ENCODE measurements at regions not wholly inside any gene's neighbourhood (a gene's known extent, or its start where the extent isn't known, plus 50 kb on each side); places are given as distances from the start of the nearest gene placed in this dataset.
"Not testable (repeated sequence)": the region's sequence is repeated elsewhere in the genome, so short reads cannot be mapped to it uniquely, and the experiment has no call there.

DNA sequence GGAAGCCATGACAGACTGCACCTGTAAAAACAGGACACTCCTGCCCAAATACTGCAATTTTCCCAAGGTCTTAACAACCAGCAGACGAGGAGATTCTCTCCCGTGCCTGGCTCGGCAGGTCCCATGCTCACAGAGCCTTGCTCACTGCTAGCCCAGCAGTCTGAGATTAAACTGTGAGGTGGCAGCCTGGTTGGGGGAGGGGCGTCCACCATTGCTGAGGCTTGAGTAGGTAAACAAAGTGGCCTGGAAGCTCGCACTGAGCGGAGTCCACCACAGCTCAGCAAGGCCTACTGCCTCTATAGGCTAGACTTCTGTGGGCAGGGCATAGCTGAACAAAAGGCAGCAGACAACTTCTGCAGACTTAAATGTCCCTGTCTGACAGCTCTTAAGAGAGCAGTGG, 80.3 kb downstream of the ANXA5 start:
- not testable (repeated sequence) for DNase-seq

DNA sequence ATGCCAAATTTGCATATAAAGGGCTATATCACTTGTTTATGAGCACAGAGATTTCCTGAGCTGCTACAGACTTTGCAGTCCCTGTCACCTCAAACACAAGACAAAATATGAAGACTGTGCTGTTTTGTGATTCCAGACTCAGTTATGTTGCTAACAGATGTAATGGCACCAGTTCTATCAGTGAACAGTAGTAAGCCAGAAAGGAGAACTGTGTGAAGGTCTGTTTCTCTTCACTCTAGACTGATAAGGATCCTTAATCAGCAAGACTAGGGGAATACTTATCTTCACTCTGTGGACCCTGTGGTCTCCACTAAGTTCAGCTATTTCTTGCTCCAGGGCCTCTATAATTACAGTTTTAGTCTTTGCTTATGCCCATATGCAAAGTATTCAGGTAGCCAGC, 82.7 kb downstream of the ANXA5 start:
- no peak for DNase-seq

DNA sequence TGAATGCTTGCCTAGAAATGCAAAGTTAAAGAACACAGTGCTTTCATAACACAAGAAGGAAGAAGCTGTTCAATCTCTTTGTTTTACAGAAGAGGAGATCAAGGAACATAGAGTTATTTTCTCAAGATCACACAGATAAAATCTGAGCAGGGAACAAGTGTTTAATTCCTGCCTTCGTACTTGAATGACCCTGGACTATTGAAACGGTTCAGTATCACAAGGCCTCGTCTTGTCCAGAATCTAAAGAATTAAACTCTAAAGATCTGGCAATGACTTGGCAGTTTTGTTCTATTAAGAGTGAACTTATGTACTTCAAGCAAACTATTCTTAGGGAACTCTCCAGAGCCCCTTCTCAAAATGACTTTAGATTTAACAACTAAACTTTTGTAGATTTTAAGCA, 97.7 kb downstream of the ANXA5 start:
- no peak for DNase-seq

DNA sequence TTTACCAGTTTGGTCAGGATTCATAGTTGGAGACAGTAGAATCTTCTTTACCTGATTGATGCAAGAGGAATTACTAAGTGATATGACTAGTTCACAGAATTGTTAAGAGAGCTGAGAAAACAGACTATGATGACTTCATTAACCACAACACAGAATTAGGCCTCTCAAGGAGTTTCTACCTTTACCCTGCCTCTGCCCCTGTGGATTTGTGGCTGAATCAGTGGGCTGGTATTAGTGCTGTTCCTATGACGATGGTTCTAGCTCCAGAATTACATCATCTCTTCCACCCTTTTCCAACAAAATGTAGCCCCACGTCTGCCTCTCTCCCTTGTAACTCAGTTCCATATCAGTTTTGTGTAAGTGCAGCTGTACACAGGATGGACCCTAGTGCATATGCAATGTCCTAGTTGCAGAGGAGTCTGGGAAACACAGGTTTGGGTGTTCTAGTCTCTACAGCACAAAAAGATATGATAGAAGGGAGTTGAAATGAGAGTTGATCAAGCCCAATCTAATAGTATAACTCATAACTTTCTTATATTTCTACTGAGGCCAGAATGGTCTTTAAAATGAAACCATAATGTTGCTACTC, 99.3 kb downstream of the ANXA5 start:
- DNase-seq = no peak

DNA sequence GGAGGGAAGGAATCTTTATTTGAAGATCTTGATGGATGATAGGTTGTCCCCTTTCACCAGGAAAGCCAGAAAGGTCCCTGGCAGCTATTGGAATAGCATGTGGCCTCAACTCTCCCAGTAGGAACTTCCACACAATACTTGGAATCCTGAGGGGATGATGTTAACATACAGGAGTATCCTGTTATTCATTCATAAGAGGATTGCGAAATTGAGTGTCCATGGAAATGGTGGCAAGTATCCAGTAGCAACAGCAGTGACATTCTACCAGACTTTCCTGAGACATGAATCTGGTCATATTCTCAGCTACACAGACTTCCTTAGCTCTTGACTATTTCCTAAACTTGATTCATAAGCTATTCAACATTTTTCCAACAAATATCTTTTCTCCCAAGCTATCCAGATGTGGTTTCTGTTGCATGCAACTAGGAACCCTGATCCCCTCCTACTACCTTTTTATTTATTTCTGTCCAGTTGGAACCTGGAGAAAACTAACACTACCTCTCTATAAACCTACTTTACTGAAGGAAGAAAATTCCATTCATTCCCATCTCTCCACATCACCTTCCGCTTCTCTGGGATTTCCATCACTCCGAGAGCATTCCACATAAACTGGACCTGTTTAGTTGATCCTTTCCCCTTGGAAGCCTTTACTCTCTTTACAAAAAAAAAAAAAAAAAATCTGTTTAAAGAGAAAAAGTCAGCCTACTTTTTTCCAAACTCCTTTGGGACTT, 101.8 kb downstream of the ANXA5 start:
- DNase-seq = no peak

DNA sequence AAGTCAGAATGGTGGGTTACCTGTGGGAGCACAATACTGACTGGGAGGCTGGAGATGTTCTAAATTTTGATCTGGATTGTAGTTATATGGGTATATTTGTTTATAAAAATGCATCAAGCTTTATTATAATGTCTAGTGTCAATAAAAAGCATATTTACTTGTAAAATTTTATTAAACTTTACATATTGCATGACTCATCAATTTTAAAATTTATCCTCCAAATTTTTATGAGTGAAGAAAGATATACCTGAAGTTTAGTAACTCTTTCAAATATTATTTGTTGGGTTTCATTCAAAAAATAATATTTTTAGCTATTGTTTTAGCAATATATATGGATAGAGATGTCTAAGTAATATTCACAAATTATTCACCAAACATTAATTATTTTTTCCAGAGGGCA, 103.0 kb downstream of the ANXA5 start:
- no peak for DNase-seq

DNA sequence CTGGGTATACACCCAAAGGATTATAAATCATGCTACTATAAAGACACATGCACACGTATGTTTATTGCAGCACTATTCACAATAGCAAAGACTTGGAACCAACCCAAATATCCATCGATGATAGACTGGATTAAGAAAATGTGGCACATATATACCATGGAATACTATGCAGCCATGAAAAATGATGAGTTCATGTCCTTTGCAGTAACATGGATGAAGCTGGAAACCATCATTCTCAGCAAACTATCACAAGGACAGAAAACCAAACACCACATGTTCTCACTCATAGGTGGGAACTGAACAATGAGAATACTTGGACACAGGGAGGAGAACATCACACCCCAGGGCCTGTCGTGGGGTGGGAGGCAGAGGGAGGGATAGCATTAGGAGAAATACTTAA, 104.5 kb downstream of the ANXA5 start:
- not testable (repeated sequence) for DNase-seq

DNA sequence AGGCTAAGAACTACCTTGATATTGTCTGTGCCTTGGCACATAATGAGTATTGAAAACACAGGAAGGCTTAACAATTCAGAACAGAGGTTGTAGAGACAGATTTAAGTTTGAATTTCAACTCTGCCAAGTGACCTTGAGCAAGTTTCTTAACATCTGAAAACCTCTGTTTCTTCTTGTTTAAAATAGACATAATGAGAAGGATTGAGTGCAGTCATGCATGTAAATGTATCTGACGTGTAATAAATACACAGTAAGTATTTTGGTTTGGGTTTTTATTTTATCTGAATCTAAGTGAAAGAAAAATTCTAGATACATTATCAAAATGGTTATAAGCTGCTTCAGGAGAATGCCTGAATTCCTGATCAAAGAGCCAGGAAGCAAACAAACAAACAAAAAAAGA, 111.9 kb downstream of the ANXA5 start:
- no peak for DNase-seq

DNA sequence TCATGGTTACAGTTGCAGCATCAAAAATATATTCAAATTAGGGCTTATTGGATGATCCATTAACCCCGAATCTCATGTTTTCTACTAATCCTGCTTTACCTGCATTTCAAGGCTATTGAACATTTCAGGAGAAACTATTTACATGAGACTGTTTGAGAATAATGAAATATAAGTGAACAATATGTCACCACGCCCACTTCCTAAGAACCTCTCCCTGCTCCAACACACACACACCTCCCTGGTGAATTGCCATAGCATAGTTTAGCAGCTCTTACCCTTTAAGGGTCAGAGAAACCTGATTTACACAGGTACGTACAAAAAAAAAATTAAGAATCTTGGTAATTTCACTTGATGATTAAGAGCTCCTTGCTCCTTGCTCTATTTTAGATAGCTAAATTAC, 113.4 kb downstream of the ANXA5 start:
- no peak for DNase-seq

DNA sequence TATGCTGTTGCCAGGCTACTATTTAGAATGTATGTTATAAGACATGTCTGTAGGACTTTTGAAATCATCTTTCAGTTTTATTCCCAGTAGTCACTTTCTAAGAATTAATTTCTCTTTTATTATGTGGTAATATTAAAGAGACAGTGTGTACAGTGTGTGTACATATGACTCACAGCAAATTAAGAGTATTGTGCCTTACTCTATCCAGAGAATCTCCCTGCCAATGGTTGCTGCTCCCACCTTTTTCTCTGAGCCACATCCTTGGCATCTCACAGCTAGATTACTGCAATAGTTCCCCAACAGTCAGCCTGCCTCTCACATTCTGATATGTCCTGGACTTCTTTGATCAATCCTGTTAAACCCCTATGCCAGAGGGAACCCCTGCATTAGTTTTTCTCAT, 114.5 kb downstream of the ANXA5 start:
- DNase-seq = no peak

DNA sequence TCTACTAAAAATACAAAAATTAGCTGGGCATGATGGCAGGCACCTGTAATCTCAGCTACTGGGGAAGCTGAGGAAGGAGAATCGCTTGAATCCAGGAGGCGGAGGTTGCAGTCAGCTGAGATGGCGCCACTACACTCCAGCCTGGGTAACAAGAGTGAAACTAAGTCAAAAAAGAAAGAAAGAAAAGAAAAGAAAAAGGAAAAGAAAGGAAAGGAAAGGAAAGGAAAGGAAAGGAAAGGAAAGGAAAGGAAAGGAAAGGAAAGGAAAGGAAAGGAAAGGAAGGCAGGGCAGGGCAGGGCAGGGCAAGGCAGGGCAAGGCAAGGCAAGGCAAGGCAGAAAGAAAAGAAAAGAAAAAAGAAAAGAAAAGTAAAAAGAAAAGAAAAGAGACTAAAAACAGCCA, 121.4 kb downstream of the ANXA5 start:
- DNase-seq = not testable (repeated sequence)

DNA sequence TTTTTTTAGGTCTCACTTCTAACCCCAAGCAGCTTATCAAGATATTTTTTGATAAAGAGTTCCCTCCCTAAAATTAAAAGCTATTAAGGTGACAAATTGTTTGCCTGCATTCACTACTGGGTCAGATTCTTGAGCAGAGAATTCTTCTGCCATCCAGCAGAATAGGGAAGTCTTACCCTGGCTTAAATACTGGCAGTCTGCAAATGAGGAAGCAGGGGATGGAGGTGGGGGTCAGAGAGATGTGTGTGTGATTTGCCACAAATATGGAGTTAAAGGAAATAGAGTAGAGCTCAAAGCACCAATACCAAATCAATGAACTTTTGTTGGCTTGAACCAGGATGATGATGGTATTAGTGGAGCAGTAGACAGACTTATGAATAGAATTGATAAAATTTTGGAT, 122.2 kb downstream of the ANXA5 start:
- peak in 2 of 3 donors; percentile 8 to 15 for DNase-seq

DNA sequence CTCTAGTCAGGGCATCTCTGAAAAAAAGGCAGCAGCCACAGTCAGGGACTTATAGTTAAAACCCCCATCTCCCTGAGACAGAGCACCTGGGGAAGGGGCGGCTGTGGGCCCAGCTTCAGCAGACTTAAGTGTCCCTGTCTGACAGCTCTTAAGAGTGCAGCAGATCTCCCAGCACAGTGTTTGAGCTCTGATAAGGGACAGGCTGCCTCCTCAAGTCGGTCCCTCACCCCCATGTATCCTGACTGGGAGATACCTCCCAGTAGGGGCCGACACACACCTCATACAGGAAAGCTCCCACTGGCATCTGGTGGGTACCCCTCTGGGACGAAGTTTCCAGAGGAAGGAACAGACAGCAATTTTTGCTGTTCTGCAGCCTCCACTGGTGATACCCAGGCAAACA, 129.0 kb downstream of the ANXA5 start:
- DNase-seq = no peak

DNA sequence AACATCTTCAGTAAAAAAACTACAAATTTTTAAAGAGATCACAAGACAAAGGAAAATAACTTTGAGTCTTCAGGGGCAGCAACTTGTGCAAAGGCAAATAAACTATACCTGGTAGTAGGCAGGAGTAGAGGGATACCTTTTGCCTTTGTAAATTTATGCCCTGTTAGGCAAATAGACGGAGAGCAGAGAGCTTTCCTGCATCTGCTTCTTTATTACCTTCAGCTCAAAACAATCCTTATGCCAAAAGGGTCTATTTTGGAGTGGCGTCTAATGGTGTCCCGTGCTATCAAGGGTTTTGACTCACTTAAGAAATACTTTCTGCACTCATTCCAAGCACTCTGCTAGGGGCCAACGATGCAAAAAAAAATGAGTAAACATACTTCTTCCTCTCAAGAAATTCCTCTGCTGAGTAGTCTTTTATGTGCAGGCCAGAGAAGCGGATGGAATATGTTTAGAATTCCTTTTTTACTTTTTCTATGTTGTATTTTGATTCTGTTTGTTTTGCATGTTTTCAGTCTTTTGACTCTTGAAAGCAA, 131.9 kb downstream of the ANXA5 start:
- no peak for DNase-seq

DNA sequence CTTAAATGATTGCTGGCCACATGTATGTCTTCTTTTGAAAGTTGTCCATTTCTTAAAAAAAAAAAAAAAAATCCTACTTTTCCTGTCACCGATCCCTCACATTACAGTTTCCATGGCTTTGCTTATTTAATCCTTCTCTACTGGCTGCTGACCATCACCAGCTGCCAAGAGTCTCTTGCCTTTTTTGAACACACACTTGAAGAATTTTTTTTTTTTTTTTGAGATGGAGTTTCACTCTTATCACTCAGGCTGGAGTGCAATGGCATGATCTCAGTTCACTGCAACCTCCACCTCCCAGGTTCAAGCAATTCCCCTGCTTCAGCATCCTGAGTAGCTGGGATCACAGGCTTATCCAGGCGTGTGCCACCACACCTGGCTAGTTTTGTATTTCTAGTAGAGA, 134.0 kb downstream of the ANXA5 start:
- no peak for DNase-seq

DNA sequence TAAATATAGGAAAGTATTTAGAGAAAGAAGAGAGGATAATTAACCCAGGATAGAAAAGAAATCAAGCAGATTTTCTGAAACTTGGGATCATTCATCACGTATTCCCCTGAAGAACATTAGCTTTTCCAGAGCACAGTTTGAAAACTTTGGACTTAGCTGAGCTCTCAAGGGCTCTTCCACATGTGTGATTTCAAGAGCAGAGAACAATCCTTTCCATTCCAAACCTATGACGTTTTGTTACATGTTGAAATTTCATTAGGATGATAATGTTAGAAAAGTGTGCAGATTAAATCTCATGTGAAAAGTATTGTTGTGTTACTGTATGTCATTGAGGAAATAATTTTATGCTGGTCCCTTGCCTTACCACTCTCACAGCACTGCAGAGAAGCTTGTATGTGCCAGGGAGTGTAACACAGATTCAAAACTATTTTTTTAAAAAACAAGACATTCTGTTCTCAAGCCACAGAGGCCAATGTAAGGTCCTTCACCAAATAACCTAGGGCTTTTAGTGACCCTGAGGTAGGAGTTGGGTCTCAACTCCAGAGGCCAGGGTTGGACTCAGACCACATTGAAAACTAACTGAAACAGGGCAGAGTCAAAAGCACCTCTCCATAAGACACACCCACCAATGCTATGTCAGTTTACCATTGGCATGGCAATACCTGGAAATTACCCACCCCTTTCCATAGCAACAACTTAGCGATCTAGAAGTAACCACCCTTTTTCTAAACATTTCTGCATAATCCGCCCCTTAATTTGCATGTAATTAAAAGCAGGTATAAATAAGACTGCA, 141.3 kb downstream of the ANXA5 start:
- DNase-seq = no peak

DNA sequence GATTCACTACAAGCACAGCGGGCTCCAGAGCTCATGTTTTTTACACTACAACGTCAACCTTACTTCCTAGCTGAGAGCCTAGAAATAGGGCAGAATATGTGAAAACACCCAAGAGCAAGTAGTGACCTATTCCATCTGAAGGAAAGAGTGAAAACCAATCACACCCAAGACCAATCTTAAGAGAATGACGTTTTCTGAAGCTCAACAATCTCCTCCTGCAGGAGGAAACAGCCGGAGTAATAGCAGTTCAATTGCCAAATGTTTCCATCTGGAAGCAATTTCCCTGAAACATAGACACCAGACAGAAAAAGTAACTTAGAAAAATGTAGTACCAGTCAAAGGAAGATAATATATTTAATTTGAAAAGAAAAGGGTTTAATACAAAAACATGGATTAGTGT, 142.4 kb downstream of the ANXA5 start:
- no peak for DNase-seq

DNA sequence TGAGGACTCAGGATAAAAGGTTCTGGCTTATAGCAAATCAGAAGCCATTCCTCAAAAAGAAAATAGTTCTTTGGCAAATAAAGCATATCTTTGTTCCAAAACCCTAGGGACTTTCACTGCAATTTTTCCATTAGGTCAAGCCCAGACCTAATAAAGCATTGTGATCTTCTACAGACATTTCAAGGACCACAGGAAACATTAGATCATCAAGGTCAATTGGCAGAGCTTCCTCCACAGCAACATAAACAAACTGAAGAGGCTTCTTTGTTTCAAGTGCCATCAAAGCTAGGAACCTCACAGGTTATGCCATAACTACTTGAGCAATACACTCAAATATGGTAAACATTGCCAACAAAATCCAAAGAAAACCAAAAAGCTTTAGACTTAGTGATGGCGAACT, 144.9 kb downstream of the ANXA5 start:
- DNase-seq = no peak

DNA sequence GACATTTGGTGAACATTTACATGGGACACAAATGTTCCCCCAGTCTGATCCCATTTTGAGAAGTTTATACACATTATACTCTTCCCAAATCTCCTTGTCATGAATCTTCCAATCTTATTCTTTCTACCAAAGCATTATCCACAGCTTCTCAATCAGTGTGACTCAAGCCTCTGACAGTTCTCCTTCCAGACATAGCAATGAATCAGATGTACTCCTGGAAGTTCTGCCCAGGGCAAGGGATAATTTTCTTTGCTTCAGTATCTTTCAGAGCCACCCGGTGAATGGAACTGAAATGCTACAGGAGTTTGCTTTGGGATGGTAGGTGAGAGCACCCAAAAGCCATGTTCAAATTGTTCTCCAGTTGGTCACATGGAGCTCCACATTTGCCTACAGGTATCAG, 145.5 kb downstream of the ANXA5 start:
- DNase-seq = no peak

DNA sequence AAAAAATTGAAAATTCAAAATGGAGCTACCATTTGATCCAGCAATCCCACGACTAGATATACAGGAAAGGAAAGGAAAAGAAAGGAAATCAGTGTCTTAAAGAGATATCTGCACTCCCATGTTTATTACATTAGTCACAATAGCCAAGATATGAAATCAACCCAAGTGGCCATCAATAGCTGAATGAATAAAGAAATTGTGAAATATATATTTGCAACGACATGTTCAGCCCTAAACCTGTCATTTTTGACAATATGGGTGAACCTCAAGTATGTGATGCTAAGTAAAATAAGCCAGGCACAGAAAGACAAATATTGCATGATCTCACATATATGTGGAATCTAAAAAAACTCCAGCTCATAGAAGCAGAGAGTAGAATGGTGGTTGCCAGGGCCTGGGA, 155.1 kb downstream of the ANXA5 start:
- DNase-seq = no peak

DNA sequence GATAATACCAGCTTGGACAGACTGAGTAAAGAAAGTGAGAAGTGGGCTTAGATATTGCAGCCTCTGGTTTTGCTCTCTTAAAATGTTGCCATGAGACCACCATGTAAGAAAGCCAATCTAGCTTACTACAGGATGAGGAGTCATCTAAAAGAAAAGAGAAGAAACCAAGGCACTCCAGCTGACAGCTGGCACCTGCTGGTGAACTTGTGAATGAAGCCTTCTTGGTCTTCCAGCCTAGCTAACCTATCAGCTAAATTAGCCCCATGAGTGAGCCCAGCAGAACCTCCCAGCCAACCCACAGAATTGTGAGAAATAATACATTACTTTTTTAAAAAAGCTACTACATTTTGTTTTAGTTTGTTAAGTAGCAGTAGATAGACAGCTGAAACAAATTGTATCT, 154.5 kb upstream of the QRFPR start:
- DNase-seq = no peak

DNA sequence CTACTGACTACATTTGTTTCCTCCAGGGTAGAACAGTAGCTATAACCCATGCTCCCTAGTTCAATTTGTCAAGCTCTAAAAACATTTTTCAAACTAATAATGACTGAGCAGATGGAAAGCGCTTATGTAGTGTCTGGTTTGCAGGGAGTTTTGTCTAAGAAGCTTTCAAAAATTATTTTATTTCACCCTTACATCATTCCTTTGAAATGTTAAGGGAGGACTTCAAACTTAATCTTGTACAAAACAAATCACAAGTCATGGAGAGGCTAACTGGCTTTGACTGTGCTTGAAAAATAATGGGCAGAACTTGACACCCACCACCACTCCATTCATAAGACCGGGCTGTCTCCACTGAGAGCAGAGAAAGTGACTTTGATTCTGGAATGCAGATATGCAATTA, 153.4 kb upstream of the QRFPR start:
- no peak for DNase-seq

DNA sequence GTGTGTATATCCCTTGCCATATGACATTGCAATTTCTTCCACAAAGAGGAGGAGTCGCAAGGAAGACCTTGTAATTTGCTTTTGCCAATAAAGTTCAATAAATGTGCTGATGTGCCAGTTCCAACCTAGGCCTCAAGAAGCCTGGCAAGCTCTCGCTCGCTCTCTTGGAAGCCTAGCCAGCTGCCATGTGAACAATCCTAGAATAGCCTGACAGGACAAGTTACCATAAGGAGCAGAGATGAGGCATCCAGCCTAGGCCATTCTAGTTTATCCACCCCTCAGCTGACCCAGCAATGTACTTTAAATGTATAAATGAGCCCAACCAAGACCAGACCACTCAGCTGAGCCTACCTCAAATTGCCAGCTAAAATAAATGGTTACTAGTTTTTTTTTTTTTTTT, 145.7 kb upstream of the QRFPR start:
- no peak for DNase-seq

DNA sequence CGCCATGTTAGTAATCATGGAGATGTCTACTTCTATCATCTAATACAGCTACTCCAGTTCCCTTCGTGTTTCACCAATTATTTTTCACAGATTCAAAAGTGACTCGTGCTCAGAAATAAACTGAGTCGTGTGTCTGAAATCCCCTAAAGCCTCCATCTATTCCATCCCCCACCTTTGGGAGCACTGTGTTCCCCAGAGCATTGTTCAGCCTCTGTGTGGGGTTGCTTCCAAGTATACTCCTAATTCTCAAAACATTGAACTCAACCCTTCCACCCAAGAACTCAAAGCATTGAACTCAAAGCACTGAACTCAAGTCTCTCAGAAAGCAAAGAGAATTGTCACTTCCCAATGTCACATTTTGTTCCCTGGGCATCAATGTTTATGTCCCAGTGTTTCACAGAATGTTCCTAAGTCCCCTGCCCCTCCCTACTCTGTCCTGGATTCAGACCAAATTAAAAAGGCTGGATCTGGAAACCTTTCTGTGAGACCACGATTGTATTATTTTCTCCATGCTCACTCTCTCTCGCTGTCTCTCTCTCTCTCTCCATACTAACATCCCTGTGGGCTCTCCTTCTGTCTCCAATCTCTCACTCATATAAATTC, 138.5 kb upstream of the QRFPR start:
- no peak for DNase-seq
